Nephron progenitor cell (in vitro differentiated cells): ENCODE measurements at regions not wholly inside any gene's neighbourhood (a gene's known extent, or its start where the extent isn't known, plus 50 kb on each side); places are given as distances from the start of the nearest gene placed in this dataset.

Experiments
- DNase-seq: peaks from one replicate; pipeline ENCODE4 v3.0.0; 2021
- H3K27ac Mint-ChIP-seq: 2 replicates; pipeline ENCODE4 v1.8.0; 2021; ENCODE audit warnings: mild to moderate bottlenecking, moderate library complexity, mixed read lengths
- H3K27me3 Mint-ChIP-seq: 2 replicates; pipeline ENCODE4 v1.8.0; 2021; ENCODE audit warnings: mild to moderate bottlenecking, low read depth, mixed read lengths; ENCODE audit not compliant: poor library complexity
- H3K36me3 Mint-ChIP-seq: 2 replicates; pipeline ENCODE4 v1.8.0; 2021; ENCODE audit warnings: low read depth, mixed read lengths
- H3K4me1 Mint-ChIP-seq: 2 replicates; pipeline ENCODE4 v1.8.0; 2021; ENCODE audit warnings: mixed read lengths
- H3K4me3 Mint-ChIP-seq: 2 replicates; pipeline ENCODE4 v1.8.0; 2021; ENCODE audit warnings: mild to moderate bottlenecking, moderate library complexity, mixed read lengths
- H3K9me3 Mint-ChIP-seq: 2 replicates; pipeline ENCODE4 v1.8.0; 2021; ENCODE audit warnings: mild to moderate bottlenecking, moderate library complexity, mixed read lengths
- CTCF ChIP-seq: fragments of 200-600 bp; sonication (generic); IDR thresholded peaks from 2 replicates; pipeline ENCODE4 v1.5.0; 2021; ENCODE audit warnings: antibody characterized with exemption

- Mint-ChIP-seq H3K27me3 (peaks cover 6% of the 10 kb centered on the region), H3K36me3 (no peaks in the 10 kb centered on the region), H3K4me3 (no peak overlapping the region), H3K27ac (no peak overlapping the region), H3K9me3 (peaks cover 20% of the 10 kb centered on the region), H3K4me1 (no peaks in the 10 kb centered on the region)
- no peak for DNase-seq
- TF ChIP-seq CTCF = no peak
These were observed 208.2 kb upstream of the DCC start for GRCh38 chr18:52131845-52132244.

GRCh38 chr18:52136532-52136931, 203.5 kb upstream of the DCC start:
- H3K36me3 Mint-ChIP-seq = no peaks in the 10 kb centered on the region
- H3K4me3 Mint-ChIP-seq = no peak overlapping the region
- no peaks in the 10 kb centered on the region for H3K4me1 Mint-ChIP-seq
- no peak overlapping the region for H3K27ac Mint-ChIP-seq
- H3K9me3 Mint-ChIP-seq = peaks cover 36% of the 10 kb centered on the region
- TF ChIP-seq CTCF = no peak
- DNase-seq = no peak
- H3K27me3 Mint-ChIP-seq = peaks cover 6% of the 10 kb centered on the region

- no peaks in the 10 kb centered on the region for H3K4me1 Mint-ChIP-seq
- no peak for TF ChIP-seq CTCF
- H3K27ac Mint-ChIP-seq = no peak overlapping the region
- H3K36me3 Mint-ChIP-seq = no peaks in the 10 kb centered on the region
- peaks cover 45% of the 10 kb centered on the region for H3K9me3 Mint-ChIP-seq
- no peaks in the 10 kb centered on the region for H3K27me3 Mint-ChIP-seq
- DNase-seq = no peak
- H3K4me3 Mint-ChIP-seq = no peak overlapping the region
These were observed 199.0 kb upstream of the DCC start for GRCh38 chr18:52140986-52141385.

GRCh38 chr18:52150050-52150449, 189.9 kb upstream of the DCC start:
- Mint-ChIP-seq H3K36me3 (no peaks in the 10 kb centered on the region), H3K4me1 (no peaks in the 10 kb centered on the region), H3K27ac (no peak overlapping the region), H3K4me3 (no peak overlapping the region), H3K27me3 (no peaks in the 10 kb centered on the region), H3K9me3 (peaks cover 22% of the 10 kb centered on the region)
- no peak for TF ChIP-seq CTCF
- no peak for DNase-seq

GRCh38 chr18:52152036-52152435, 188.0 kb upstream of the DCC start:
- Mint-ChIP-seq H3K27ac (no peak overlapping the region), H3K4me1 (no peaks in the 10 kb centered on the region), H3K4me3 (no peak overlapping the region), H3K36me3 (no peaks in the 10 kb centered on the region), H3K9me3 (peaks cover 13% of the 10 kb centered on the region), H3K27me3 (peaks cover 1% of the 10 kb centered on the region)
- no peak for TF ChIP-seq CTCF
- no peak for DNase-seq

- no peak overlapping the region for H3K27ac Mint-ChIP-seq
- no peaks in the 10 kb centered on the region for H3K4me1 Mint-ChIP-seq
- H3K27me3 Mint-ChIP-seq = peaks cover 4% of the 10 kb centered on the region
- no peaks in the 10 kb centered on the region for H3K36me3 Mint-ChIP-seq
- H3K9me3 Mint-ChIP-seq = peaks cover 10% of the 10 kb centered on the region
- DNase-seq = no peak
- no peak for TF ChIP-seq CTCF
- H3K4me3 Mint-ChIP-seq = no peak overlapping the region
These were observed 183.8 kb upstream of the DCC start for GRCh38 chr18:52156166-52156565.
